B cell (primary cell): ENCODE measurements at regions not wholly inside any gene's neighbourhood (a gene's known extent, or its start where the extent isn't known, plus 50 kb on each side); places are given as distances from the start of the nearest gene placed in this dataset.

Source experiments
- ATAC-seq: fragments of 200-7000 bp; cut with Tn5 transposase; one replicate; pipeline ENCODE4 v1.10.0; 2021; ENCODE audit warnings: low read depth, mild to moderate bottlenecking, moderate number of reproducible peaks, moderate library complexity
- CTCF ChIA-PET: fragments of 350-600 bp; sonication (Branson Sonifier 250); formaldehyde crosslinking; loops from one replicate; lab custom pipeline; 2021; ENCODE audit warnings: antibody characterized with exemption, inconsistent platforms; lab: Charles Lee
- POLR2A ChIA-PET: fragments of 350-600 bp; sonication (Branson Sonifier 250); formaldehyde crosslinking; loops from one replicate; lab custom pipeline; 2021; ENCODE audit warnings: antibody characterized with exemption; lab: Charles Lee
- DNase-seq: peaks from one replicate; pipeline ENCODE4 v3.0.0; 2013
- H2AFZ ChIP-seq: 2 replicates; pipeline ENCODE4 v1.6.1; 2012; ENCODE audit warnings: mild to moderate bottlenecking, low read depth, low read length; ENCODE audit not compliant: insufficient read depth, poor library complexity, severe bottlenecking
- H3K27ac ChIP-seq, 2 donors: 1 replicate in 1 of 2; 2 replicates in 1 of 2; pipeline ENCODE4 v1.5.1; 2012 to 2013; ENCODE audit warnings: low read length in 2 of 2, mild to moderate bottlenecking in 2 of 2, moderate library complexity in 1 of 2
- H3K27me3 ChIP-seq, 4 experiments: fragments of 200-600 bp in 1 of 4; sonication (generic) in 1 of 4; replicated peaks in 1 of 4; 1 replicate in 2 of 4; 2 replicates in 2 of 4; pipeline versions ENCODE4 v1.6.1 to v1.7.0; 2013 to 2016; ENCODE audit warnings: low read length in 3 of 4, mild to moderate bottlenecking in 2 of 4, mixed read lengths in 1 of 4, moderate library complexity in 1 of 4; ENCODE audit not compliant: insufficient read depth in 4 of 4, control insufficient read depth in 3 of 4; ENCODE audit errors: control extremely low read depth in 1 of 4
- H3K36me3 ChIP-seq, 2 experiments: replicated peaks in 1 of 2; 1 replicate in 1 of 2; 2 replicates in 1 of 2; pipeline versions ENCODE4 v1.6.1 to v1.7.1; 2013; ENCODE audit warnings: low read length in 1 of 2; ENCODE audit not compliant: insufficient read depth in 2 of 2, control insufficient read depth in 1 of 2; ENCODE audit errors: control extremely low read depth in 1 of 2, extremely low read depth in 1 of 2
- H3K4me1 ChIP-seq, 2 donors: fragments of 200-600 bp in 1 of 2; sonication (generic) in 1 of 2; 1 replicate in 1 of 2; 2 replicates in 1 of 2; pipeline versions ENCODE4 v1.5.1 to v1.6.1; 2013 to 2017; ENCODE audit warnings: low read length in 2 of 2; ENCODE audit not compliant: control insufficient read depth in 2 of 2, insufficient read depth in 2 of 2
- H3K4me2 ChIP-seq: replicated peaks from 2 replicates; pipeline ENCODE3; 2012; ENCODE audit warnings: mild to moderate bottlenecking, low read depth, low read length; ENCODE audit not compliant: poor library complexity, severe bottlenecking
- H3K4me3 ChIP-seq, 5 experiments: fragments of 200-600 bp in 1 of 5; sonication (generic) in 1 of 5; 1 replicate in 3 of 5; 2 replicates in 2 of 5; pipeline versions ENCODE4 v1.5.1 to v1.7.0; 2011 to 2016; ENCODE audit warnings: low read length in 4 of 5, mild to moderate bottlenecking in 4 of 5, low read depth in 2 of 5, control low read depth in 1 of 5, moderate library complexity in 1 of 5; ENCODE audit not compliant: insufficient read depth in 1 of 5; ENCODE audit errors: control extremely low read depth in 1 of 5, extremely low read depth in 1 of 5
- H3K79me2 ChIP-seq: fragments of 200-600 bp; sonication (generic); one replicate; pipeline ENCODE4 v1.6.0; 2016; ENCODE audit warnings: low read length; ENCODE audit not compliant: control insufficient read depth, insufficient read depth
- H3K9ac ChIP-seq: fragments of 200-600 bp; sonication (generic); 2 replicates; pipeline ENCODE4 v1.6.1; 2017; ENCODE audit warnings: mild to moderate bottlenecking, low read length, moderate library complexity
- H3K9me3 ChIP-seq, 3 donors: one replicate each; pipeline versions ENCODE4 v1.6.1 to v1.7.1; 2013; ENCODE audit warnings: low read length in 2 of 3; ENCODE audit not compliant: control insufficient read depth in 2 of 3, insufficient read depth in 1 of 3; ENCODE audit errors: control extremely low read depth in 1 of 3
- H4K20me1 ChIP-seq: 2 replicates; pipeline ENCODE4 v1.6.0; 2012; ENCODE audit warnings: mild to moderate bottlenecking, low read length; ENCODE audit not compliant: insufficient read depth, control insufficient read depth, poor library complexity, severe bottlenecking
- H3K27ac Mint-ChIP-seq: one replicate; pipeline ENCODE4 v1.8.0; 2021; ENCODE audit warnings: mixed read lengths
- H3K27me3 Mint-ChIP-seq: one replicate; pipeline ENCODE4 v1.8.0; 2021; ENCODE audit warnings: mixed read lengths
- H3K4me1 Mint-ChIP-seq: one replicate; pipeline ENCODE4 v1.8.0; 2021; ENCODE audit warnings: mixed read lengths
- H3K4me3 Mint-ChIP-seq: one replicate; pipeline ENCODE4 v1.8.0; 2021; ENCODE audit warnings: mixed read lengths
- H3K9me3 Mint-ChIP-seq: one replicate; pipeline ENCODE4 v1.8.0; 2022; ENCODE audit warnings: mixed read lengths; ENCODE audit not compliant: insufficient read depth
- EZH2 ChIP-seq: IDR thresholded peaks from 2 replicates; pipeline ENCODE4 v1.6.1; 2012; ENCODE audit warnings: borderline replicate concordance, low read depth, mild to moderate bottlenecking, moderate library complexity, low read length; ENCODE audit not compliant: insufficient read depth, poor library complexity, severe bottlenecking
- WGBS: methylation state at CpG from one replicate; pipeline ENCODE4 v1.1.5; 2013; ENCODE audit warnings: missing lambda C conversion rate; ENCODE audit not compliant: insufficient coverage; 5-methylcytosine and 5-hydroxymethylcytosine counted together
- intact Hi-C: fragments of 100-400 bp; cut with micrococcal nuclease; formaldehyde crosslinking; loops from one replicate; pipeline ENCODE4 v1.10.0; 2022
- TF ChIP-seq, protein P1 (sequence below): fragments of 200-600 bp; IDR thresholded peaks from one replicate; pipeline ENCODE4 v1.8.0; 2022; ENCODE audit warnings: antibody characterized with exemption, mild to moderate bottlenecking

DNA sequence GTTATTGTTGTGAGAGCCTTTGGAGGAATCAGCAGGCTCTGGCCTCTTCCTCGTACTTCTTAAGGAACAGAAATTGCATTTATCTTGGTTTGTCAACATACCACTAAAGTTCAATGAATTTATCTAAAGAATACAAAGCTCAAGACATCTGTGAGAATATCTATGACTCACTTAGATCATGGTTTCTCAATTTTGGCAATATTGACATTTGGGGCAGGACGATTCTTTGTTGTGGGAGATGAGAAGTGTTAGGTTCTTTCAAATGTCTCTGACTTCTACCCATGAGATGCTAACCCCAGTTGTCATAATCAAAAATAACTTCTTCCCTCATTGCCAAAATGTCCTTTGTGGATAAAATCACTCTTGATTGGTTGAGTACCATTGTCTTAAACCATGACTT is 1190.3 kb downstream of the GALC start:
- H3K36me3 ChIP-seq = no peaks in the 10 kb centered on the region

DNA sequence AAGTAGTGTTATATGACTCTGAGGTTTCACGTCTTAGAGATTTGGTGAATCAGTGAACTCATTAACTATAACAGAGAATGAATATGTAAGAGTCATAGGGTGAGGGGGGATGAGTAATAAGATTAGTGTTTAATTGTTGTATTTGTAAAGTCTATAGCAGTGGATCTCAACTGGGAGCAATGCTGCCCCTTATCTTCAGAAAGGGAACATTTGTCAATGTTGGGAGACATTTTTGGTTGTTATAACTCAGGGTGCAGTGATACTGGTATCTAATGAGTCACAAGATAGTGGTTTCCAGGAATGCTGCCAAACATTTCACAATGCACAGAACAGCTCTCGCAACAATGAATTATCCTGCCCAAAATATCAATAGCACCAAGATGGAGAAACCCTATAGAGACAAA is 1193.7 kb downstream of the GALC start:
- WGBS = no CpG with 5 or more reads among the region's 2 CpGs
- no peaks in the 10 kb centered on the region for H3K79me2 ChIP-seq
- intact Hi-C loops = no loop called here

More for the DNA sequence above, 1190.3 kb downstream of the GALC start:
- TF ChIP-seq EZH2 = no peak
- TF ChIP-seq, protein P1, sequence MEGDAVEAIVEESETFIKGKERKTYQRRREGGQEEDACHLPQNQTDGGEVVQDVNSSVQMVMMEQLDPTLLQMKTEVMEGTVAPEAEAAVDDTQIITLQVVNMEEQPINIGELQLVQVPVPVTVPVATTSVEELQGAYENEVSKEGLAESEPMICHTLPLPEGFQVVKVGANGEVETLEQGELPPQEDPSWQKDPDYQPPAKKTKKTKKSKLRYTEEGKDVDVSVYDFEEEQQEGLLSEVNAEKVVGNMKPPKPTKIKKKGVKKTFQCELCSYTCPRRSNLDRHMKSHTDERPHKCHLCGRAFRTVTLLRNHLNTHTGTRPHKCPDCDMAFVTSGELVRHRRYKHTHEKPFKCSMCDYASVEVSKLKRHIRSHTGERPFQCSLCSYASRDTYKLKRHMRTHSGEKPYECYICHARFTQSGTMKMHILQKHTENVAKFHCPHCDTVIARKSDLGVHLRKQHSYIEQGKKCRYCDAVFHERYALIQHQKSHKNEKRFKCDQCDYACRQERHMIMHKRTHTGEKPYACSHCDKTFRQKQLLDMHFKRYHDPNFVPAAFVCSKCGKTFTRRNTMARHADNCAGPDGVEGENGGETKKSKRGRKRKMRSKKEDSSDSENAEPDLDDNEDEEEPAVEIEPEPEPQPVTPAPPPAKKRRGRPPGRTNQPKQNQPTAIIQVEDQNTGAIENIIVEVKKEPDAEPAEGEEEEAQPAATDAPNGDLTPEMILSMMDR = no peak
- Histone ChIP-seq H3K27ac (no peak overlapping the region), H3K9ac (no peak overlapping the region), H3K79me2 (no peaks in the 10 kb centered on the region), H4K20me1 (no peaks in the 10 kb centered on the region), H2AFZ (no peak overlapping the region), H3K27me3 (no peaks in the 10 kb centered on the region), H3K9me3 (peaks cover 0 to 1% (median 0%) of the 10 kb centered on the region in 3 donors), H3K4me3 (no peak overlapping the region), H3K4me1 (no peaks in the 10 kb centered on the region), H3K4me2 (no peak overlapping the region)
- ATAC-seq = no peak
- no peak for DNase-seq
- no peak overlapping the region for H3K4me3 Mint-ChIP-seq
- CTCF ChIA-PET = no interaction called here
- no peaks in the 10 kb centered on the region for H3K4me1 Mint-ChIP-seq
- WGBS = no CpG with 5 or more reads among the region's 2 CpGs
- no peak overlapping the region for H3K27ac Mint-ChIP-seq
- intact Hi-C loops = no loop called here
- no peaks in the 10 kb centered on the region for H3K9me3 Mint-ChIP-seq
- POLR2A ChIA-PET = no interaction called here
- no peaks in the 10 kb centered on the region for H3K27me3 Mint-ChIP-seq

More for the DNA sequence above, 1193.7 kb downstream of the GALC start:
- no peaks in the 10 kb centered on the region for H3K4me1 Mint-ChIP-seq
- H3K4me2 ChIP-seq = no peak overlapping the region
- no peaks in the 10 kb centered on the region for H3K27me3 Mint-ChIP-seq
- H2AFZ ChIP-seq = no peak overlapping the region
- no peak overlapping the region for H3K4me3 ChIP-seq
- ATAC-seq (no peak), DNase-seq (no peak)
- POLR2A ChIA-PET = no interaction called here
- no peak overlapping the region for H3K4me3 Mint-ChIP-seq
- H3K9ac ChIP-seq = no peak overlapping the region
- no peaks in the 10 kb centered on the region for H3K9me3 Mint-ChIP-seq
- H3K27ac ChIP-seq = no peak overlapping the region
- CTCF ChIA-PET = no interaction called here
- no peak for TF ChIP-seq EZH2
- TF ChIP-seq, protein P1 = no peak
- no peaks in the 10 kb centered on the region for H3K36me3 ChIP-seq
- no peaks in the 10 kb centered on the region for H3K4me1 ChIP-seq
- H3K27me3 ChIP-seq = no peaks in the 10 kb centered on the region
- no peaks in the 10 kb centered on the region for H3K9me3 ChIP-seq
- no peaks in the 10 kb centered on the region for H4K20me1 ChIP-seq
- H3K27ac Mint-ChIP-seq = no peak overlapping the region
